ENCODE measurements at regions not wholly inside any gene's neighbourhood (a gene's known extent, or its start where the extent isn't known, plus 50 kb on each side); places are given as distances from the start of the nearest gene placed in this dataset.
"Not testable (repeated sequence)": the region's sequence is repeated elsewhere in the genome, so short reads cannot be mapped to it uniquely, and the experiment has no call there.

GRCh38 chr4:141340458-141340857, 119.8 kb downstream of the ZNF330 start:
- no peak for DNase-seq

GRCh38 chr4:141346144-141346543, 125.4 kb downstream of the ZNF330 start:
- peak; percentile 53 to 81 (median 64) for DNase-seq

GRCh38 chr4:141347684-141348083, 127.0 kb downstream of the ZNF330 start:
- DNase-seq = no peak

- DNase-seq = no peak
Measured at GRCh38 chr4:141348125-141348524, 127.4 kb downstream of the ZNF330 start.

- no peak for DNase-seq
Measured at GRCh38 chr4:141348573-141348972, 127.9 kb downstream of the ZNF330 start.

- no peak for DNase-seq
Measured at GRCh38 chr4:141349236-141349635, 128.5 kb downstream of the ZNF330 start.

GRCh38 chr4:141350122-141350905, 129.6 kb downstream of the ZNF330 start:
- peak; percentile 42 to 85 (median 65) for DNase-seq

- DNase-seq = no peak
Measured at GRCh38 chr4:141352331-141352730, 131.6 kb downstream of the ZNF330 start.

GRCh38 chr4:141352909-141353525, 132.3 kb downstream of the ZNF330 start:
- DNase-seq = peak in 2 of 3 donors; percentile 36 to 67

GRCh38 chr4:141356321-141356962, 135.7 kb downstream of the ZNF330 start:
- DNase-seq = no peak

GRCh38 chr4:141356963-141357335, 136.3 kb downstream of the ZNF330 start:
- no peak for DNase-seq

- DNase-seq = not testable (repeated sequence)
Measured at GRCh38 chr4:141368241-141368640, 147.5 kb downstream of the ZNF330 start.

GRCh38 chr4:141371206-141371605, 150.5 kb downstream of the ZNF330 start:
- no peak for DNase-seq

GRCh38 chr4:141375855-141376254, 155.2 kb downstream of the ZNF330 start:
- peak in 1 of 3 donors; percentile 66 for DNase-seq

GRCh38 chr4:141376769-141377168, 156.1 kb downstream of the ZNF330 start:
- DNase-seq = no peak

- DNase-seq = no peak
Measured at GRCh38 chr4:141387299-141387698, 166.6 kb downstream of the ZNF330 start.

- peak in 2 of 3 donors; percentile 14 to 25 for DNase-seq
Measured at GRCh38 chr4:141388481-141388880, 167.8 kb downstream of the ZNF330 start.

GRCh38 chr4:141389649-141390048, 169.0 kb downstream of the ZNF330 start:
- DNase-seq = no peak

- no peak for DNase-seq
Measured at GRCh38 chr4:141390571-141390970, 169.9 kb downstream of the ZNF330 start.

GRCh38 chr4:141391293-141391692, 170.6 kb downstream of the ZNF330 start:
- DNase-seq = no peak

GRCh38 chr4:141391771-141392170, 171.1 kb downstream of the ZNF330 start:
- DNase-seq = no peak

GRCh38 chr4:141395246-141395830, 174.6 kb downstream of the ZNF330 start:
- no peak for DNase-seq

GRCh38 chr4:141395919-141396318, 175.2 kb downstream of the ZNF330 start:
- no peak for DNase-seq

Data from muscle of back (tissue), 3 donors.